SU-DHL-6 (cell line): ENCODE measurements at regions not wholly inside any gene's neighbourhood (a gene's known extent, or its start where the extent isn't known, plus 50 kb on each side); places are given as distances from the start of the nearest gene placed in this dataset.

Experiments
- H2AFZ ChIP-seq: fragments of 200-600 bp; sonication (generic); 2 replicates; pipeline ENCODE4 v1.6.1; 2014; ENCODE audit warnings: low read depth, mild to moderate bottlenecking, moderate library complexity, mixed read lengths, antibody characterized with exemption, low read length; ENCODE audit not compliant: severe bottlenecking
- H3F3A ChIP-seq: fragments of 200-600 bp; shearing (Covaris generic); 2 replicates; pipeline ENCODE4 v1.6.0; 2016; ENCODE audit warnings: antibody characterized with exemption, mild to moderate bottlenecking; ENCODE audit not compliant: insufficient read depth
- H3K27ac ChIP-seq: fragments of 200-600 bp; sonication (generic); 2 replicates; pipeline ENCODE4 v1.5.1; 2016; ENCODE audit warnings: low read depth, mild to moderate bottlenecking, low read length, moderate library complexity, mixed read lengths
- H3K27me3 ChIP-seq: fragments of 200-600 bp; sonication (generic), shearing (Covaris generic); 2 replicates; pipeline ENCODE4 v1.6.0; 2014; ENCODE audit warnings: mild to moderate bottlenecking, low read length
- H3K36me3 ChIP-seq: fragments of 200-600 bp; sonication (generic); 2 replicates; pipeline ENCODE4 v1.6.1; 2014; ENCODE audit warnings: mild to moderate bottlenecking, low read length, mixed read lengths
- H3K4me2 ChIP-seq: fragments of 300-600, 200-600 bp; shearing (Covaris generic), sonication (generic); 2 replicates; pipeline ENCODE4 v1.6.0; 2014; ENCODE audit warnings: low read length, low read depth, mild to moderate bottlenecking; ENCODE audit not compliant: poor library complexity, severe bottlenecking
- H3K4me3 ChIP-seq: fragments of 200-600 bp; sonication (generic); 2 replicates; pipeline ENCODE4 v1.5.1; 2014; ENCODE audit warnings: antibody characterized with exemption, low read length, mild to moderate bottlenecking, mixed read lengths; ENCODE audit not compliant: insufficient read depth, poor library complexity, severe bottlenecking
- H3K79me2 ChIP-seq: fragments of 200-600 bp; sonication (generic); 2 replicates; pipeline ENCODE4 v1.6.1; 2014; ENCODE audit warnings: mild to moderate bottlenecking, low read length, moderate library complexity; ENCODE audit not compliant: insufficient read depth
- H3K9ac ChIP-seq: fragments of 200-600 bp; sonication (generic); 2 replicates; pipeline ENCODE4 v1.7.0; 2014; ENCODE audit warnings: mild to moderate bottlenecking, low read length
- H3K9me2 ChIP-seq: fragments of 200-600 bp; sonication (generic); replicated peaks from 2 replicates; pipeline ENCODE4 v1.6.1; 2014; ENCODE audit warnings: low read length; ENCODE audit not compliant: insufficient read depth
- H3K9me3 ChIP-seq: fragments of 200-600 bp; sonication (generic); 2 replicates; pipeline ENCODE4 v1.6.1; 2014; ENCODE audit warnings: low read length, mixed read lengths; ENCODE audit not compliant: insufficient read depth
- H4K20me1 ChIP-seq: fragments of 200-600 bp; sonication (generic); 2 replicates; pipeline ENCODE4 v1.6.1; 2014; ENCODE audit warnings: low read depth, mild to moderate bottlenecking, antibody characterized with exemption, low read length, moderate library complexity, mixed read lengths
- CTCF ChIP-seq: fragments of 200-600 bp; sonication (generic); IDR thresholded peaks from one replicate; pipeline ENCODE4 v1.5.1; 2017; ENCODE audit warnings: antibody characterized with exemption, mild to moderate bottlenecking, low read length, moderate library complexity; ENCODE audit not compliant: insufficient read depth, poor library complexity, severe bottlenecking
- EZH2phosphoT487 ChIP-seq: fragments of 200-600 bp; sonication (generic), shearing (Covaris generic); conservative IDR thresholded peaks from 2 replicates; pipeline ENCODE4 v1.6.1; 2018; ENCODE audit warnings: mild to moderate bottlenecking, antibody characterized with exemption, low read length, moderate library complexity, mixed read lengths

DNA sequence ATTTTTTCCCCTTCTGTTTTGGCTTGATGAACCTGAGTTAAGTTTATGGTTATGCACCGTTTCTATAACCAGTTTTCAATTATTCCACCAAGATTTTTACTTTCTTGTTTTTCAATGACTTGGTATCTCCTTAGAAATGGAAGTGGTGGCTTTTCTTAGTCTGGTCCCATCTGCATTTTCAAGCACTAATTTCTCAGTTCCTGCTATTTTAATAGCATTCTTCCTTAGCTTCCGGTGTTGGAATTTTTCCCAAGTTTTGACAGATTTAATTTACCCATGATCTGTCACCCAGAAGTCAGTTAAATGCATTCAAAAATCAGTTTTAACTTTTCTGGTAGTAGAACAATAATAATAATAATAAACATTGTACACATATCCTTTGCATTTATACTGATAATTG is 184.6 kb upstream of the OLFM3 start:
- Histone ChIP-seq H3K79me2 (no peaks in the 10 kb centered on the region), H4K20me1 (no peaks in the 10 kb centered on the region), H3K9me2 (no peaks in the 10 kb centered on the region), H3K27me3 (no peaks in the 10 kb centered on the region), H2AFZ (no peak overlapping the region), H3K9me3 (no peaks in the 10 kb centered on the region), H3K9ac (no peak overlapping the region), H3K27ac (no peak overlapping the region), H3K4me2 (no peak overlapping the region), H3K36me3 (no peaks in the 10 kb centered on the region), H3K4me3 (no peak overlapping the region), H3F3A (no peaks in the 10 kb centered on the region)
- TF ChIP-seq EZH2phosphoT487 (no peak), CTCF (no peak)

- H3K9me3 ChIP-seq: no peaks in the 10 kb centered on the region
These were observed 181.8 kb upstream of the OLFM3 start for GRCh38 chr1:102178480-102178879.

GRCh38 chr1:102174259-102174863 is 177.6 kb upstream of the OLFM3 start:
- Histone ChIP-seq H3K36me3 (no peaks in the 10 kb centered on the region), H3K27ac (no peak overlapping the region), H3F3A (no peaks in the 10 kb centered on the region), H3K9me2 (no peaks in the 10 kb centered on the region), H3K9me3 (no peaks in the 10 kb centered on the region), H3K4me3 (no peak overlapping the region), H3K79me2 (no peaks in the 10 kb centered on the region), H3K27me3 (no peaks in the 10 kb centered on the region), H3K9ac (no peak overlapping the region), H3K4me2 (no peak overlapping the region), H4K20me1 (no peaks in the 10 kb centered on the region), H2AFZ (no peak overlapping the region)
- TF ChIP-seq CTCF: peak; percentile 85
- TF ChIP-seq EZH2phosphoT487: no peak

More at GRCh38 chr1:102178480-102178879, 181.8 kb upstream of the OLFM3 start:
- H4K20me1 ChIP-seq: no peaks in the 10 kb centered on the region
- no peak overlapping the region for H3K9ac ChIP-seq
- no peak overlapping the region for H3K27ac ChIP-seq
- no peaks in the 10 kb centered on the region for H3F3A ChIP-seq
- H3K27me3 ChIP-seq: no peaks in the 10 kb centered on the region
- no peak for TF ChIP-seq CTCF
- no peak for TF ChIP-seq EZH2phosphoT487
- no peak overlapping the region for H3K4me3 ChIP-seq
- no peak overlapping the region for H2AFZ ChIP-seq
- H3K36me3 ChIP-seq: no peaks in the 10 kb centered on the region
- no peaks in the 10 kb centered on the region for H3K9me2 ChIP-seq
- no peak overlapping the region for H3K4me2 ChIP-seq
- no peaks in the 10 kb centered on the region for H3K79me2 ChIP-seq
